Natural killer cell (primary cell): ENCODE measurements at regions not wholly inside any gene's neighbourhood (a gene's known extent, or its start where the extent isn't known, plus 50 kb on each side); places are given as distances from the start of the nearest gene placed in this dataset.

Source experiments
- ATAC-seq, 3 donors: fragments of 150-1000 bp in 2 of 3; fragments of 200-7000 bp in 1 of 3; cut with Tn5 transposase; 1 replicate in 1 of 3; 2 replicates in 2 of 3; pipeline ENCODE4 v1.10.0; 2021; ENCODE audit warnings: mild to moderate bottlenecking in 2 of 3, moderate library complexity in 2 of 3
- DNase-seq, 2 donors: peaks; one replicate each; pipeline versions ENCODE4 v3.0.0 to v3.0.0-alpha.2; 2013 to 2021; ENCODE audit warnings: mixed read lengths in 1 of 2
- H3K27ac ChIP-seq: one replicate; pipeline ENCODE4 v1.5.1; 2013; ENCODE audit warnings: mild to moderate bottlenecking, low read length
- H3K27me3 ChIP-seq: one replicate; pipeline ENCODE4 v1.6.1; 2013; ENCODE audit warnings: low read length; ENCODE audit not compliant: control insufficient read depth, insufficient read depth
- H3K36me3 ChIP-seq: one replicate; pipeline ENCODE4 v1.6.1; 2013; ENCODE audit warnings: low read length; ENCODE audit not compliant: control insufficient read depth, insufficient read depth
- H3K4me1 ChIP-seq: one replicate; pipeline ENCODE4 v1.6.1; 2013; ENCODE audit warnings: low read length; ENCODE audit not compliant: control insufficient read depth, insufficient read depth
- H3K4me3 ChIP-seq: one replicate; pipeline ENCODE4 v1.5.1; 2013; ENCODE audit warnings: low read length
- H3K9me3 ChIP-seq: one replicate; pipeline ENCODE4 v1.6.1; 2013; ENCODE audit warnings: low read length; ENCODE audit not compliant: control insufficient read depth, insufficient read depth
- H3K27ac Mint-ChIP-seq, 2 donors: one replicate each; pipeline ENCODE4 v1.8.0; 2022; ENCODE audit warnings: mild to moderate bottlenecking in 2 of 2, mixed read lengths in 2 of 2, moderate library complexity in 1 of 2
- H3K27me3 Mint-ChIP-seq, 2 donors: one replicate each; pipeline ENCODE4 v1.8.0; 2022; ENCODE audit warnings: low read depth in 2 of 2, mixed read lengths in 2 of 2
- H3K36me3 Mint-ChIP-seq: one replicate; pipeline ENCODE4 v1.8.0; 2022; ENCODE audit warnings: mixed read lengths
- H3K4me1 Mint-ChIP-seq, 2 donors: one replicate each; pipeline ENCODE4 v1.8.0; 2022; ENCODE audit warnings: mixed read lengths in 2 of 2
- H3K4me3 Mint-ChIP-seq: one replicate; pipeline ENCODE4 v1.8.0; 2022; ENCODE audit warnings: mild to moderate bottlenecking, moderate library complexity, mixed read lengths
- H3K9me3 Mint-ChIP-seq, 2 donors: one replicate each; pipeline ENCODE4 v1.8.0; 2022; ENCODE audit warnings: mixed read lengths in 2 of 2
- WGBS: methylation state at CpG from one replicate; pipeline ENCODE4 v1.1.7; 2013; ENCODE audit warnings: missing lambda C conversion rate; ENCODE audit not compliant: insufficient coverage; 5-methylcytosine and 5-hydroxymethylcytosine counted together
- intact Hi-C: fragments of 100-400 bp; cut with micrococcal nuclease; formaldehyde crosslinking; loops from one replicate; pipeline ENCODE4 v1.14.2; 2022
- TF ChIP-seq, protein P1 (sequence below): fragments of 200-600 bp; IDR thresholded peaks from one replicate; pipeline ENCODE4 v1.8.0; 2022; ENCODE audit warnings: antibody characterized with exemption

DNA sequence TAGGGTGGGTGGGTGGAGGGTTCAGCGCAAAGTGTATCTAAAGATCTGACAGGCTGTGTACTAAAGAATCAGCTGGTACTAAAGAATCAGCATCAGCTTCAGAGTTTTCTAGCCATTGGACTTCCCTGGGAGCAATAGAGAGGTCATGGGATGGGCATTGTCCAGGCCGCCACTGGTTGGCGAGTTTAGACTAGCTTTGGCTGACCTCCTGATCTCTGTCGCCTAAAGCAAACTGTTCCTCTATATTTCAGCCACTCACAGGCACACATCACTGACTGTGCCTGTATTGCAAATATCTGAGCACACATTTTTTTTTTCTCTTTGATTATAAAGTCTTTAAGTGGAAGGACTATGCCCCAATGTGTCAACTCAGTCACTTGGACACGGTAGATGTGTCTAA is 267.8 kb upstream of the SKOR2 start:
- Histone ChIP-seq H3K4me1 (no peaks in the 10 kb centered on the region), H3K36me3 (no peaks in the 10 kb centered on the region), H3K27ac (no peak overlapping the region), H3K27me3 (no peaks in the 10 kb centered on the region), H3K9me3 (no peaks in the 10 kb centered on the region), H3K4me3 (no peak overlapping the region)
- Mint-ChIP-seq H3K27me3 (no peaks in the 10 kb centered on the region), H3K27ac (no peak overlapping the region), H3K36me3 (no peaks in the 10 kb centered on the region), H3K4me1 (no peaks in the 10 kb centered on the region), H3K9me3 (peaks cover 0 to 3% of the 10 kb centered on the region in 2 donors), H3K4me3 (no peak overlapping the region)
- no peak for DNase-seq
- no peak for ATAC-seq
- TF ChIP-seq, protein P1, sequence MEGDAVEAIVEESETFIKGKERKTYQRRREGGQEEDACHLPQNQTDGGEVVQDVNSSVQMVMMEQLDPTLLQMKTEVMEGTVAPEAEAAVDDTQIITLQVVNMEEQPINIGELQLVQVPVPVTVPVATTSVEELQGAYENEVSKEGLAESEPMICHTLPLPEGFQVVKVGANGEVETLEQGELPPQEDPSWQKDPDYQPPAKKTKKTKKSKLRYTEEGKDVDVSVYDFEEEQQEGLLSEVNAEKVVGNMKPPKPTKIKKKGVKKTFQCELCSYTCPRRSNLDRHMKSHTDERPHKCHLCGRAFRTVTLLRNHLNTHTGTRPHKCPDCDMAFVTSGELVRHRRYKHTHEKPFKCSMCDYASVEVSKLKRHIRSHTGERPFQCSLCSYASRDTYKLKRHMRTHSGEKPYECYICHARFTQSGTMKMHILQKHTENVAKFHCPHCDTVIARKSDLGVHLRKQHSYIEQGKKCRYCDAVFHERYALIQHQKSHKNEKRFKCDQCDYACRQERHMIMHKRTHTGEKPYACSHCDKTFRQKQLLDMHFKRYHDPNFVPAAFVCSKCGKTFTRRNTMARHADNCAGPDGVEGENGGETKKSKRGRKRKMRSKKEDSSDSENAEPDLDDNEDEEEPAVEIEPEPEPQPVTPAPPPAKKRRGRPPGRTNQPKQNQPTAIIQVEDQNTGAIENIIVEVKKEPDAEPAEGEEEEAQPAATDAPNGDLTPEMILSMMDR = no peak
- intact Hi-C loops = no loop called here
- 94% methylated on average over 4 of the region's 5 CpGs for WGBS

DNA sequence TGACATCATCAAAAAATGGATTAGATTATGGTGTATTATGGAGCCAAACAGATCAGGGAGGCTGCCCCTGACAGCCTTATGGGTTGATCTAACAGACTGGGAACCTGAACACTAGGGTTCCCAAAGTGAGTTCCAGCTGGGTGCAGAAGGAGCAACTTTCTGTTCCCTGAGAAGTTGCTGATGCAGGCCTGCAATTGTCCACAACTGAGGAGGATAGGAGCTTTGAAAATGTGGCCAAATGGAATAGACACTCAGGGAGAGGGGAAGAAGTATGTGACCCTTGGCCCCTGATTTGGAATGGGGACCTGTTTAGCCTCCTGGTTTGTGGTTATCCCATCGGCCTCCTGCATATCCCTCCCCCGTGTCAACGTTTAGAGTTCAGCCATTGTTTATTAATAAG is 262.2 kb upstream of the SKOR2 start:
- Histone ChIP-seq H3K27me3 (no peaks in the 10 kb centered on the region), H3K9me3 (no peaks in the 10 kb centered on the region), H3K4me3 (no peak overlapping the region), H3K27ac (no peak overlapping the region), H3K4me1 (no peaks in the 10 kb centered on the region), H3K36me3 (no peaks in the 10 kb centered on the region)
- Mint-ChIP-seq H3K4me1 (no peaks in the 10 kb centered on the region), H3K4me3 (no peak overlapping the region), H3K27me3 (no peaks in the 10 kb centered on the region), H3K9me3 (no peaks in the 10 kb centered on the region), H3K27ac (no peak overlapping the region), H3K36me3 (no peaks in the 10 kb centered on the region)
- no peak for DNase-seq
- no peak for ATAC-seq
- TF ChIP-seq, protein P1 = no peak
- 92% methylated on average over 3 of the region's 3 CpGs for WGBS
- intact Hi-C loops = no loop called here

DNA sequence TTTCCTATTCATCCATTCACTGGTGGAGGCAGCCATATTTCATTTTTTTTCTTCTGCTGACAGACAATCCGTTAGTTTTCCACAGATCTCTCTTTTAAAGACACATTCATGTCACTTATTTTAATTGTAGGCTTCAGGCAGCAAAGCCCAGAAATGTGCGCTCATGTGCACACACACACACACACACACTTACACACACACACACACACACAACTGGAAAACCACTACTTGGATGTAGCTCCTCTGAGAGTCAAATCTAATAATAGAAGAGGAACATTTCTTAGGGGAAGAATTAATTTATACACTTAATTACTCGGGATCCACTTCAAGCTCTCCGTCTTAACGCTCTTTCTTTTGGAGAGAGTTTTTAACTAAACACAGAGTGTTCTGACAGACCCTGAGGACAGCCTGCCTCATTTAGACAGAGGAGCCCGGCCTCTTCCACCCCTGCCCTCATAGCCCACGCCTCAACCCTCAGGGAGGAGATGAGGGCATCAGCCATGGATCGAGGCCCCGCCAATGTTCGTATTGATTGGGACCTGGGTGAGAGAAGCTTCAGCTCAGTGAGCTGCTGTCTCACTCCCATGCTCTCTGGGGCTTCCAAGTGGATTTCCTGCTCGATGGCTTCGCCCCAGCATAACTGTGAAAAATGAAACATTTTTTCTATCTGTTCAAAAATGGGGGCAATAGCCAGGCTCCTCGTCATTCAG is 261.4 kb upstream of the SKOR2 start:
- DNase-seq (no peak), ATAC-seq (no peak)
- Mint-ChIP-seq H3K9me3 (no peaks in the 10 kb centered on the region), H3K4me3 (no peak overlapping the region), H3K36me3 (no peaks in the 10 kb centered on the region), H3K27ac (no peak overlapping the region), H3K4me1 (no peaks in the 10 kb centered on the region), H3K27me3 (no peaks in the 10 kb centered on the region)
- WGBS = 87% methylated on average over 11 of the region's 13 CpGs
- no peak overlapping the region for H3K4me3 ChIP-seq
- H3K36me3 ChIP-seq = no peaks in the 10 kb centered on the region
- TF ChIP-seq, protein P1 = no peak
- intact Hi-C loops = no loop called here
- no peaks in the 10 kb centered on the region for H3K4me1 ChIP-seq
- H3K9me3 ChIP-seq = no peaks in the 10 kb centered on the region
- no peak overlapping the region for H3K27ac ChIP-seq
- no peaks in the 10 kb centered on the region for H3K27me3 ChIP-seq

DNA sequence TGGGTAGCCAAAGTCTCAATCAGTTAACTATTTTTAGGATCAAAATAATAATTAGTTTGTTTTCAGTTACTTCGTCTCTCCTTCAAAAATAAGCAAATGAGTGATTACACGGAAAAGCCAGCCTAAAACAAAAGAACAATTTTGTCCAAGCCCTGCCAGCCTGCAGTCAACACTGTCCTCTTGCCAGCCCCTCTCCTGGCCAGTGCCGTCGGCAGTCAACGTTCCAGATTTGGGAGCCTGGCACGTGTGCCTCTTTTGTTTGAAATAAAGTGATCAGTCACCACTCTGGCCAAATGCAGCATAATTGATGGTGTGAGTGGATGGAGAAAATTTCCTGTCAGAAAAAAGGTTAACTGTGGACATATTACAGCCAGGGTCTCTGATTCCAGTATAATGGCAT is 260.6 kb upstream of the SKOR2 start:
- Mint-ChIP-seq H3K36me3 (no peaks in the 10 kb centered on the region), H3K4me1 (no peaks in the 10 kb centered on the region), H3K9me3 (no peaks in the 10 kb centered on the region), H3K27me3 (no peaks in the 10 kb centered on the region), H3K27ac (no peak overlapping the region), H3K4me3 (no peak overlapping the region)
- TF ChIP-seq, protein P1 = no peak
- intact Hi-C loops = no loop called here
- H3K4me1 ChIP-seq = no peaks in the 10 kb centered on the region
- no peaks in the 10 kb centered on the region for H3K36me3 ChIP-seq
- no peaks in the 10 kb centered on the region for H3K9me3 ChIP-seq
- ATAC-seq (no peak), DNase-seq (no peak)
- H3K4me3 ChIP-seq = no peak overlapping the region
- 92% methylated on average over 6 of the region's 6 CpGs for WGBS
- H3K27ac ChIP-seq = no peak overlapping the region
- no peaks in the 10 kb centered on the region for H3K27me3 ChIP-seq
